ENCODE measurements at regions not wholly inside any gene's neighbourhood (a gene's known extent, or its start where the extent isn't known, plus 50 kb on each side); places are given as distances from the start of the nearest gene placed in this dataset.

DNA sequence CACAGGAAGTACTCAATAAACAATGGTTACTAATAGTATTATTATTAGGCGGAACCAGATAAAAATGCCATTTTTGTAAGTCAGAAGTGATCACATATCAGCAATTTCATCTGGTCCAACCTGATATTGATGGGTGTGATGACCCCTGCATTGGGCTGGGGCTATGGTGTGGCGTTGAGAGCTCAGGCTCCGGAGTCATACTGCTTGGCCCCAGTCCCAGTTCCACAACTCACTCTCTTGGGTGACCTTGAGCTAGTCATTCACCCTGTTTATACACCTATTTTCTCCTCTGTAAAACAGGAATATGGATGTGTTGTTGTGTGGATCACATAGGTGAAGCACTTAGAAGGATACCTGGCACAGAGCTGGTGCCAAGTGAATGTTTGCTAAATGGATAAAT lies 229.4 kb upstream of the POU3F1 start:
- TF ChIP-seq, protein P1, sequence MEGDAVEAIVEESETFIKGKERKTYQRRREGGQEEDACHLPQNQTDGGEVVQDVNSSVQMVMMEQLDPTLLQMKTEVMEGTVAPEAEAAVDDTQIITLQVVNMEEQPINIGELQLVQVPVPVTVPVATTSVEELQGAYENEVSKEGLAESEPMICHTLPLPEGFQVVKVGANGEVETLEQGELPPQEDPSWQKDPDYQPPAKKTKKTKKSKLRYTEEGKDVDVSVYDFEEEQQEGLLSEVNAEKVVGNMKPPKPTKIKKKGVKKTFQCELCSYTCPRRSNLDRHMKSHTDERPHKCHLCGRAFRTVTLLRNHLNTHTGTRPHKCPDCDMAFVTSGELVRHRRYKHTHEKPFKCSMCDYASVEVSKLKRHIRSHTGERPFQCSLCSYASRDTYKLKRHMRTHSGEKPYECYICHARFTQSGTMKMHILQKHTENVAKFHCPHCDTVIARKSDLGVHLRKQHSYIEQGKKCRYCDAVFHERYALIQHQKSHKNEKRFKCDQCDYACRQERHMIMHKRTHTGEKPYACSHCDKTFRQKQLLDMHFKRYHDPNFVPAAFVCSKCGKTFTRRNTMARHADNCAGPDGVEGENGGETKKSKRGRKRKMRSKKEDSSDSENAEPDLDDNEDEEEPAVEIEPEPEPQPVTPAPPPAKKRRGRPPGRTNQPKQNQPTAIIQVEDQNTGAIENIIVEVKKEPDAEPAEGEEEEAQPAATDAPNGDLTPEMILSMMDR (IDR thresholded peaks at IDR 0.05; ENCODE audit: insufficient read depth, low read length, poor library complexity, severe bottlenecking): no peak
- DNase-seq (ENCODE audit: extremely low read depth, insufficient read length): no peak
- Histone ChIP-seq H3K27me3 (replicated peaks; ENCODE audit: control insufficient read depth, insufficient read depth, low read length) (no peaks in the 10 kb centered on the region; the same call in 1 of the 2 replicates), H3K36me3 (ENCODE audit: control insufficient read depth, insufficient read depth, low read length) (no peaks in the 10 kb centered on the region), H3K4me3 (replicated peaks; ENCODE audit: low read depth, low read length) (no peak overlapping the region)

DNA sequence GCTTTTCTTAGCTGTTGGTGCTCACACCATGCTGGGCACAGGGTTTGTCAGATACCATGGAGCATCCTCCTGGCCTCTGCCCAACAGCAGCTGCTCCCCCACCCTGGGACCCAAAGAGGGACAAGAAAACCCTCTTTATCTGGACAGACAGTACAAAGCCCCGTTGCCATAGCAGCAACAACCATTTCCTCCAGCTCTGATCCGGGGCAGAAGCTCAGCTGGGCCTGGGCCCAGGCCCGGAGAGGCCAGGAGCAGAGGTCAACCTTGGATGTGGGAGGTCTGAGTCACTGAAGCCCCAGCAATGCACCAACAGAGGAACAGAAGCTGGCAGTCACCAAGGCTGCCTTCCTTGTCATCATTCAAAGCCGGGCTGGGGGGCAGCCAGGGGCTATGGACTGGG lies 228.4 kb upstream of the POU3F1 start:
- DNase-seq (ENCODE audit: extremely low read depth, insufficient read length): no peak

DNA sequence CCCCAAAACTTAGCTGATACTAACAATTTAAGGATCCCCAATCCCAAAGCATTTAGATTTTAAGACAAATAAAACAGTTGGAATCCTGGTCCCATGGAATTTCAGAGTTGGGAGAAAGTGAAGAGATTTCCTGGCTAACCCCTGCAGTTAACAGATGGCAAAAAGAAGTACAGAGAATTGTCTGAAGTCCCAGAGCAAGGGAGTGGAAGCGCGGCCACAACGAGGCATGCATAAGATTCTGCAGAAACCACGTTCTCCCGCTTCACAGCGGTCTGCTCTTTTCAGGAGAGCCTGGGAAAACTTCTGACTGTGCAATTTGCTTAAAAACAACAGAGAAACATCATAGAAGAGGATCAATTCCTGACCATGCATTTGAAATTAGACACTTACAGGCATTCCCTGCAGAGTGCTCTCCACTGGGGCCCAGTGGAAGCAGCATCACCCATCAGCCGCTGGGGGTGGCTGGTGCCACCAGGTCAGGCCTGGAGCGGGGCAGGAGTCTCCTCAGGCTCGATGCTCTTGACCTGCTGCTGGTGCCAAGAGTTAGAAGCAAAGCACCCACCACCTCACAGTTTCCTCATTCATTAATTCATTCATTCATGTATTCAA lies 226.7 kb upstream of the POU3F1 start:
- DNase-seq (ENCODE audit: extremely low read depth, insufficient read length): no peak
- TF ChIP-seq, protein P1 (IDR thresholded peaks at IDR 0.05; ENCODE audit: insufficient read depth, low read length, poor library complexity, severe bottlenecking): no peak
- H3K36me3 ChIP-seq (ENCODE audit: control insufficient read depth, insufficient read depth, low read length): no peaks in the 10 kb centered on the region
- H3K27me3 ChIP-seq (replicated peaks; ENCODE audit: control insufficient read depth, insufficient read depth, low read length): no peaks in the 10 kb centered on the region; the same call in 1 of the 2 replicates
- no peak overlapping the region for H3K4me3 ChIP-seq (replicated peaks; ENCODE audit: low read depth, low read length)

More for the DNA sequence above, 228.4 kb upstream of the POU3F1 start:
- TF ChIP-seq, protein P1 (IDR thresholded peaks at IDR 0.05; ENCODE audit: insufficient read depth, low read length, poor library complexity, severe bottlenecking): no peak
- Histone ChIP-seq H3K27me3 (replicated peaks; ENCODE audit: control insufficient read depth, insufficient read depth, low read length) (no peaks in the 10 kb centered on the region; the same call in 1 of the 2 replicates), H3K36me3 (ENCODE audit: control insufficient read depth, insufficient read depth, low read length) (no peaks in the 10 kb centered on the region), H3K4me3 (replicated peaks; ENCODE audit: low read depth, low read length) (no peak overlapping the region)

DNA sequence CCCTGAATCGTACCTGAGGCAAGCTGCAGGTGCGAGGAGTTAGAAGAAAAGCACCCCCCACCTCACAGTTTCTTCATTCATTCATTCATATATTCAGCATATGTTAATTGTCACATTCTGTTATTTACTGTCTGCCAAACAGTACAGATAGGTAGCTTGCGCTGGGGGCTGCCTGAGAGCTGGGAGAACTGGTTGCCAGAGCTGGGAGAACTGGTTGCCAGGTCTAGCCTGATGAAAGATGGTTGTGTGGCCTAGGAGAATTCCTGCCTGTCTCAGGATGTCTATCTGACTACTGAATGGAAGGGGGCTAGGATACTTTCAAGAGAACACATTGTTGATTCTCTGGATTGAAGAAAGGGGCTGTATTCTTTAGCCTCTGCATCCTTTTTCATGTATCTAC lies 225.9 kb upstream of the POU3F1 start:
- Histone ChIP-seq H3K36me3 (ENCODE audit: control insufficient read depth, insufficient read depth, low read length) (no peaks in the 10 kb centered on the region), H3K27me3 (replicated peaks; ENCODE audit: control insufficient read depth, insufficient read depth, low read length) (no peaks in the 10 kb centered on the region; the same call in 1 of the 2 replicates), H3K4me3 (replicated peaks; ENCODE audit: low read depth, low read length) (no peak overlapping the region)
- TF ChIP-seq, protein P1 (IDR thresholded peaks at IDR 0.05; ENCODE audit: insufficient read depth, low read length, poor library complexity, severe bottlenecking): no peak
- no peak for DNase-seq (ENCODE audit: extremely low read depth, insufficient read length)

DNA sequence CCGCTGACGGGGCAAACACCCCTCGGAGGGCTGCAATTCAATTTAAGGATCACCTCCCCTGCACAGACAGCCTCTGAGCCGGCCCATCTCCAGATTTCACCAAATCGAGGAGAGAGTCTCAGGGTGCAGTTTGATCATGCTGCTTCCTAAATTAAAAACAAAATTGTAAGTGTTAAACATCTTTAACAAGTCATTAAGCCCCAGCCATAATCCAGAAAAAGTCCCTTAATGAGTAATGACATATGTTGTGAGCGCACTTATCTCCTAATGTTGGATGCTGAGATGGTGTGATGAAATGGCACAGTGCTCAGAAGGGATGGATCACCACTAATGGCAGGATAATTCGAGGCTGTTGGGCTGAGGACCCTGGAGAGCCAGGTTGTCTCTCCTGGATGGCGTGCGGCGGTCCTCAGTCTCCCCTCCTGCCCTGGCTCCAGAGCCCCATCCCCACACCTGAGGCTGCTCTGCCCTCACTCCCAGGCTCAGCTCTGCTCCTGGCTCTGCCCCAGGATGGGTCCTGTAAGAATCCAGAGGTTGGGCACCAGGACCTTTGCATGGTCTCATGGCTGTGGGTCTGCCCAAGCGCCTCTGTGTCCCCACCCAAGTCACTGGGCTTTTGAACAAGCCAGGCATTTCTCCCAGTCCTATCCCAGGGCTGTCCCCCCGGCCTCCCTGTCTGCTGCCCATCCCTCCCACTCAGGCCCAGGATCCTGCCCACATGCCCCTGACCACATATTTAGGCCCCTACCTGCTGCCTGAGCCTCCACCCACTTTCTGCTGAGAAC lies 224.4 kb upstream of the POU3F1 start:
- DNase-seq (ENCODE audit: extremely low read depth, insufficient read length): no peak
- Histone ChIP-seq H3K27me3 (replicated peaks; ENCODE audit: control insufficient read depth, insufficient read depth, low read length) (no peaks in the 10 kb centered on the region; the same call in 1 of the 2 replicates), H3K36me3 (ENCODE audit: control insufficient read depth, insufficient read depth, low read length) (no peaks in the 10 kb centered on the region), H3K4me3 (replicated peaks; ENCODE audit: low read depth, low read length) (no peak overlapping the region)
- TF ChIP-seq, protein P1 (IDR thresholded peaks at IDR 0.05; ENCODE audit: insufficient read depth, low read length, poor library complexity, severe bottlenecking): no peak

Data from GM06990 (cell line).